ENCODE measurements at regions not wholly inside any gene's neighbourhood (a gene's known extent, or its start where the extent isn't known, plus 50 kb on each side); places are given as distances from the start of the nearest gene placed in this dataset.

DNA sequence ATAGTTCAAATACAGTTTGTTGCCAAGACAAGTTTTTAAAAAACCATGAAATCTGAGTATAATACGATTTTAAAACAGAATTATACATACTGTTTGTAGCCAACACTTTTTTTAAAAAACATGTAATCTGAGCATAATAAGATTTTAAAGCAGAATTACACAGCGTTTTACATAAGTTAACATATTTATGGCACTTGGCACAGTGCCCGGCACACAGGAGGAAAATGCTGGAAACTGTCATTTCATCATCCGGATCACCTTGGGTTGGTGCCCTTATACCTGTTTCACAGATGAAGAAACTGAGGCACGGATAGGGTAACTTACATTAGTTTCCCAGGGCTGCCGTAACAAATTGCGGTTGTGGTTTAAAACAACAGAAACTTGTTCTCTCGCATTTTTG is 193.0 kb downstream of the BMP7 start:
- no peaks in the 10 kb centered on the region for H4K20me1 ChIP-seq (ENCODE audit: insufficient read depth)
- POLR2A ChIA-PET = no interaction called here
- H3K4me1 ChIP-seq (ENCODE audit: control insufficient read depth in 1 of 2, insufficient read depth in 2 of 2, low read length in 2 of 2) = peaks cover 4 to 24% of the 10 kb centered on the region in 2 experiments; a peak in 3 of 4 replicates
- no peak overlapping the region for H3K27ac ChIP-seq (ENCODE audit: low read depth, low read length)
- peaks cover 10% of the 10 kb centered on the region for H3K27me3 ChIP-seq (ENCODE audit: insufficient read depth, low read length)
- TF ChIP-seq, protein P1, sequence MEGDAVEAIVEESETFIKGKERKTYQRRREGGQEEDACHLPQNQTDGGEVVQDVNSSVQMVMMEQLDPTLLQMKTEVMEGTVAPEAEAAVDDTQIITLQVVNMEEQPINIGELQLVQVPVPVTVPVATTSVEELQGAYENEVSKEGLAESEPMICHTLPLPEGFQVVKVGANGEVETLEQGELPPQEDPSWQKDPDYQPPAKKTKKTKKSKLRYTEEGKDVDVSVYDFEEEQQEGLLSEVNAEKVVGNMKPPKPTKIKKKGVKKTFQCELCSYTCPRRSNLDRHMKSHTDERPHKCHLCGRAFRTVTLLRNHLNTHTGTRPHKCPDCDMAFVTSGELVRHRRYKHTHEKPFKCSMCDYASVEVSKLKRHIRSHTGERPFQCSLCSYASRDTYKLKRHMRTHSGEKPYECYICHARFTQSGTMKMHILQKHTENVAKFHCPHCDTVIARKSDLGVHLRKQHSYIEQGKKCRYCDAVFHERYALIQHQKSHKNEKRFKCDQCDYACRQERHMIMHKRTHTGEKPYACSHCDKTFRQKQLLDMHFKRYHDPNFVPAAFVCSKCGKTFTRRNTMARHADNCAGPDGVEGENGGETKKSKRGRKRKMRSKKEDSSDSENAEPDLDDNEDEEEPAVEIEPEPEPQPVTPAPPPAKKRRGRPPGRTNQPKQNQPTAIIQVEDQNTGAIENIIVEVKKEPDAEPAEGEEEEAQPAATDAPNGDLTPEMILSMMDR (IDR thresholded peaks at IDR 0.05 in 2 of 3, conservative IDR thresholded peaks at IDR 0.05 in 1 of 3; ENCODE audit: borderline replicate concordance in 1 of 3, insufficient read depth in 1 of 3, low read depth in 2 of 3, low read length in 2 of 3) = no peak
- TF ChIP-seq SRF (IDR thresholded peaks at IDR 0.05; ENCODE audit: low read depth) = no peak
- H3K4me2 ChIP-seq (ENCODE audit: low read length) = no peak overlapping the region
- H3K4me3 ChIP-seq (replicated peaks in 1 of 2; ENCODE audit: low read depth in 1 of 2, low read length in 2 of 2) = no peak overlapping the region
- CTCF ChIA-PET = no interaction called here
- H3K9ac ChIP-seq (ENCODE audit: low read length) = no peak overlapping the region
- no peaks in the 10 kb centered on the region for H3K9me3 ChIP-seq (ENCODE audit: control insufficient read depth in 1 of 2, insufficient read depth in 1 of 2, low read depth in 1 of 2, low read length in 2 of 2)
- H3K9me2 ChIP-seq (ENCODE audit: insufficient read depth) = no peaks in the 10 kb centered on the region
- no peaks in the 10 kb centered on the region for H3K36me3 ChIP-seq (ENCODE audit: control insufficient read depth in 1 of 2, insufficient read depth in 2 of 2, low read length in 2 of 2)
- no peak for DNase-seq (ENCODE audit: low read depth, low spot score)
- RAD21 ChIA-PET (ENCODE audit: low non-redundant PET in 1 of 2, low total read pairs in 2 of 2, uncharacterized antibody in 2 of 2, unreplicated experiment in 2 of 2) = no interaction called here
- ATAC-seq = no peak
- H2AFZ ChIP-seq (ENCODE audit: low read depth, low read length, poor library complexity, severe bottlenecking) = no peak overlapping the region
- BruUV-seq (replicated peaks) = no TSS peak
- intact Hi-C loops (cut with micrococcal nuclease) = no loop called here
- no peaks in the 10 kb centered on the region for H3K79me2 ChIP-seq (ENCODE audit: insufficient read depth, low read length)

GRCh38 chr20:57074386-57074785 is 192.1 kb downstream of the BMP7 start:
- no peaks in the 10 kb centered on the region for H3K9me2 ChIP-seq (ENCODE audit: insufficient read depth)
- no peaks in the 10 kb centered on the region for H4K20me1 ChIP-seq (ENCODE audit: insufficient read depth)
- ChIA-PET CTCF (no interaction called here), POLR2A (no interaction called here), RAD21 (ENCODE audit: low non-redundant PET in 1 of 2, low total read pairs in 2 of 2, uncharacterized antibody in 2 of 2, unreplicated experiment in 2 of 2) (no interaction called here)
- no TSS peak for BruUV-seq (replicated peaks)
- H3K27ac ChIP-seq (ENCODE audit: low read depth, low read length) = no peak overlapping the region
- no peaks in the 10 kb centered on the region for H3K27me3 ChIP-seq (ENCODE audit: insufficient read depth, low read length)
- no peaks in the 10 kb centered on the region for H3K79me2 ChIP-seq (ENCODE audit: insufficient read depth, low read length)
- H3K36me3 ChIP-seq (ENCODE audit: control insufficient read depth in 1 of 2, insufficient read depth in 2 of 2, low read length in 2 of 2) = no peaks in the 10 kb centered on the region
- H3K4me2 ChIP-seq (ENCODE audit: low read length) = no peak overlapping the region
- no peak overlapping the region for H2AFZ ChIP-seq (ENCODE audit: low read depth, low read length, poor library complexity, severe bottlenecking)
- ATAC-seq = no peak
- no peak overlapping the region for H3K4me3 ChIP-seq (replicated peaks in 1 of 2; ENCODE audit: low read depth in 1 of 2, low read length in 2 of 2)
- H3K4me1 ChIP-seq (ENCODE audit: control insufficient read depth in 1 of 2, insufficient read depth in 2 of 2, low read length in 2 of 2) = peaks cover 4 to 24% of the 10 kb centered on the region in 2 experiments; a peak in 3 of 4 replicates
- H3K9me3 ChIP-seq (ENCODE audit: control insufficient read depth in 1 of 2, insufficient read depth in 1 of 2, low read depth in 1 of 2, low read length in 2 of 2) = peaks cover 0 to 2% of the 10 kb centered on the region in 2 experiments; a peak in 1 of 4 replicates
- DNase-seq (ENCODE audit: low read depth, low spot score) = no peak
- no peak overlapping the region for H3K9ac ChIP-seq (ENCODE audit: low read length)
- TF ChIP-seq CBX3 (IDR thresholded peaks at IDR 0.05; ENCODE audit: low read depth) (no peak), ZNF274 (IDR thresholded peaks at IDR 0.05; ENCODE audit: low read depth, low read length) (no peak), SRF (IDR thresholded peaks at IDR 0.05; ENCODE audit: low read depth) (no peak), TCF7L2 (IDR thresholded peaks at IDR 0.05; ENCODE audit: borderline replicate concordance, extremely low read depth, insufficient read depth, insufficient read length) (no peak), SIN3A (IDR thresholded peaks at IDR 0.05; ENCODE audit: low read depth) (no peak), POLR2AphosphoS5 (IDR thresholded peaks at IDR 0.05; ENCODE audit: low read depth, low read length) (no peak), FOSL1 (IDR thresholded peaks at IDR 0.05; ENCODE audit: low read depth) (no peak), RAD21 (IDR thresholded peaks at IDR 0.05; ENCODE audit: low read depth) (no peak)
- TF ChIP-seq, protein P2, sequence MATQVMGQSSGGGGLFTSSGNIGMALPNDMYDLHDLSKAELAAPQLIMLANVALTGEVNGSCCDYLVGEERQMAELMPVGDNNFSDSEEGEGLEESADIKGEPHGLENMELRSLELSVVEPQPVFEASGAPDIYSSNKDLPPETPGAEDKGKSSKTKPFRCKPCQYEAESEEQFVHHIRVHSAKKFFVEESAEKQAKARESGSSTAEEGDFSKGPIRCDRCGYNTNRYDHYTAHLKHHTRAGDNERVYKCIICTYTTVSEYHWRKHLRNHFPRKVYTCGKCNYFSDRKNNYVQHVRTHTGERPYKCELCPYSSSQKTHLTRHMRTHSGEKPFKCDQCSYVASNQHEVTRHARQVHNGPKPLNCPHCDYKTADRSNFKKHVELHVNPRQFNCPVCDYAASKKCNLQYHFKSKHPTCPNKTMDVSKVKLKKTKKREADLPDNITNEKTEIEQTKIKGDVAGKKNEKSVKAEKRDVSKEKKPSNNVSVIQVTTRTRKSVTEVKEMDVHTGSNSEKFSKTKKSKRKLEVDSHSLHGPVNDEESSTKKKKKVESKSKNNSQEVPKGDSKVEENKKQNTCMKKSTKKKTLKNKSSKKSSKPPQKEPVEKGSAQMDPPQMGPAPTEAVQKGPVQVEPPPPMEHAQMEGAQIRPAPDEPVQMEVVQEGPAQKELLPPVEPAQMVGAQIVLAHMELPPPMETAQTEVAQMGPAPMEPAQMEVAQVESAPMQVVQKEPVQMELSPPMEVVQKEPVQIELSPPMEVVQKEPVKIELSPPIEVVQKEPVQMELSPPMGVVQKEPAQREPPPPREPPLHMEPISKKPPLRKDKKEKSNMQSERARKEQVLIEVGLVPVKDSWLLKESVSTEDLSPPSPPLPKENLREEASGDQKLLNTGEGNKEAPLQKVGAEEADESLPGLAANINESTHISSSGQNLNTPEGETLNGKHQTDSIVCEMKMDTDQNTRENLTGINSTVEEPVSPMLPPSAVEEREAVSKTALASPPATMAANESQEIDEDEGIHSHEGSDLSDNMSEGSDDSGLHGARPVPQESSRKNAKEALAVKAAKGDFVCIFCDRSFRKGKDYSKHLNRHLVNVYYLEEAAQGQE (IDR thresholded peaks at IDR 0.05; ENCODE audit: low read depth) = no peak
- TF ChIP-seq, protein P3, sequence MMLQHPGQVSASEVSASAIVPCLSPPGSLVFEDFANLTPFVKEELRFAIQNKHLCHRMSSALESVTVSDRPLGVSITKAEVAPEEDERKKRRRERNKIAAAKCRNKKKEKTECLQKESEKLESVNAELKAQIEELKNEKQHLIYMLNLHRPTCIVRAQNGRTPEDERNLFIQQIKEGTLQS (IDR thresholded peaks at IDR 0.05) = no peak
- intact Hi-C loops (cut with micrococcal nuclease) = no loop called here
